Left ventricle myocardium inferior (tissue), 1 donor: ENCODE measurements at regions not wholly inside any gene's neighbourhood (a gene's known extent, or its start where the extent isn't known, plus 50 kb on each side); places are given as distances from the start of the nearest gene placed in this dataset.

Source experiments
- DNase-seq: peaks from one replicate; pipeline ENCODE4 v3.0.0-alpha.2; 2020
- H3K27ac ChIP-seq: fragments of 200-600 bp; replicated peaks from 2 replicates; pipeline ENCODE4 v1.8.0; 2021
- H3K27me3 ChIP-seq: fragments of 200-600 bp; 2 replicates; pipeline ENCODE4 v1.8.0; 2021; ENCODE audit warnings: low read depth
- H3K36me3 ChIP-seq: fragments of 200-600 bp; 2 replicates; pipeline ENCODE4 v1.8.0; 2021
- H3K4me1 ChIP-seq: fragments of 200-600 bp; 2 replicates; pipeline ENCODE4 v1.8.0; 2021
- H3K4me3 ChIP-seq: fragments of 200-600 bp; 2 replicates; pipeline ENCODE4 v1.8.0; 2021; ENCODE audit warnings: mild to moderate bottlenecking, moderate library complexity
- H3K9me3 ChIP-seq: fragments of 200-600 bp; replicated peaks from 2 replicates; pipeline ENCODE4 v1.8.0; 2021
- intact Hi-C: fragments of 100-400 bp; cut with micrococcal nuclease; formaldehyde crosslinking; loops from one replicate; pipeline ENCODE4 v1.11.0; 2022
- TF ChIP-seq, protein P1 (sequence below): fragments of 200-600 bp; IDR thresholded peaks from 2 replicates; pipeline ENCODE4 v1.8.0; 2021; ENCODE audit warnings: antibody characterized with exemption, mild to moderate bottlenecking, borderline replicate concordance
- donor health status: DM: no; HTN: yes; CAD: no; lungs with severe emphysema.

DNA sequence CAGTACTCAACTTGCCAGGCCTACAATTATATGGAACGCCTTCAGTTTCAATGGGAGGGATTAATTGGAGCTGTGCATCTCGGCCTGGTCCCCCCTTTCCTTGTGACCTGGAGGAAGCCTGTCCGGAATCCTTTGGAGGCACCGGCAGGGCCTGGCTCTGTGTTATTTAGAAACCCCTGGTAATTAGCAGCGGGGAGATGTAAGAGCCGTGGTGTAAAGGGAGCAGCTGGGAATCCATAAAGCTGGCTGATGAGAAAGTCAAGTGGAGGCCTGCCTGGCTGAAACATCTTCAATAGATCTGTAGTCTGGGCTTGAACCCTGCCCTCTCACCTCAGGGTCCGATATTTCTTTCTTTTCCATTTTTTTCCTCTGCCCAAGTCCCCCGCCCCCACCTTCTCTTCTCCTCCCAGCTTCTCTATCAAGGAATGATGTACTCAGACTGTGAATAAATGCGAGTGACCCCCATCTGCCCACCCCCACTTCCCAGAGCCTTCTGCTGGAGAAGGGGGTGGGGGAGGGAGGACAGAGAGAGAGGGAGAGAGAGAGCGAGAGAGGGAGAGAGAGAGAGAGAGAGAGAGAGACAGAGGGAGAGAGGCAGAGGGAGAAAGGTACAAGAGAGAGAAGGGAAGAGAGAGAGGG lies 495.5 kb upstream of the ZFHX3 start:
- H3K27me3 ChIP-seq, result peaks cover 64% of the 10 kb centered on the region
- H3K4me3 ChIP-seq, result no peak overlapping the region
- H3K4me1 ChIP-seq, result no peaks in the 10 kb centered on the region
- intact Hi-C loops, result no loop called here
- no peaks in the 10 kb centered on the region for H3K9me3 ChIP-seq
- TF ChIP-seq, protein P1, sequence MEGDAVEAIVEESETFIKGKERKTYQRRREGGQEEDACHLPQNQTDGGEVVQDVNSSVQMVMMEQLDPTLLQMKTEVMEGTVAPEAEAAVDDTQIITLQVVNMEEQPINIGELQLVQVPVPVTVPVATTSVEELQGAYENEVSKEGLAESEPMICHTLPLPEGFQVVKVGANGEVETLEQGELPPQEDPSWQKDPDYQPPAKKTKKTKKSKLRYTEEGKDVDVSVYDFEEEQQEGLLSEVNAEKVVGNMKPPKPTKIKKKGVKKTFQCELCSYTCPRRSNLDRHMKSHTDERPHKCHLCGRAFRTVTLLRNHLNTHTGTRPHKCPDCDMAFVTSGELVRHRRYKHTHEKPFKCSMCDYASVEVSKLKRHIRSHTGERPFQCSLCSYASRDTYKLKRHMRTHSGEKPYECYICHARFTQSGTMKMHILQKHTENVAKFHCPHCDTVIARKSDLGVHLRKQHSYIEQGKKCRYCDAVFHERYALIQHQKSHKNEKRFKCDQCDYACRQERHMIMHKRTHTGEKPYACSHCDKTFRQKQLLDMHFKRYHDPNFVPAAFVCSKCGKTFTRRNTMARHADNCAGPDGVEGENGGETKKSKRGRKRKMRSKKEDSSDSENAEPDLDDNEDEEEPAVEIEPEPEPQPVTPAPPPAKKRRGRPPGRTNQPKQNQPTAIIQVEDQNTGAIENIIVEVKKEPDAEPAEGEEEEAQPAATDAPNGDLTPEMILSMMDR, result no peak
- H3K27ac ChIP-seq, result no peak overlapping the region
- DNase-seq, result no peak
- H3K36me3 ChIP-seq, result no peaks in the 10 kb centered on the region

DNA sequence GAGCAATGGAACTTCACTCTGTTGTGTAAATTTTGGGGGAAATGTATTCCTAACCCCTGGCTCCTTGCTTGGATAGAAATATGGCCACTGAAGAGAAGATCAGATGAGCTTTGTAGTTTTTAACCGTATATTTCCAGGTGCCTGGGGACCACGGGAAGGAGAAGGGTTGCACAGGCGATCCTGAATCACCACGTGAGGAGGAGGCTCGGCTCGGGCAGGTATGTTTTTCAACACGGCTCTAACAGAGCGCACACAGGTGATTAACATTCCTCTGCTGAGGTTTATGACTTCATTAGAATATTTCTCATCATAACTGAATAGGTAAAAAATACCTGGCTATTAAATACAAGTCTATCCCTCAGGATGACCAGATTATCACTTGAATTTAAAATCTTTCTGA lies 495.0 kb upstream of the ZFHX3 start:
- Histone ChIP-seq H3K4me3 (no peak overlapping the region), H3K36me3 (no peaks in the 10 kb centered on the region), H3K9me3 (no peaks in the 10 kb centered on the region), H3K27me3 (peaks cover 58% of the 10 kb centered on the region), H3K4me1 (no peaks in the 10 kb centered on the region), H3K27ac (no peak overlapping the region)
- TF ChIP-seq, protein P1, result no peak
- no peak for DNase-seq
- intact Hi-C loops, result no loop called here

DNA sequence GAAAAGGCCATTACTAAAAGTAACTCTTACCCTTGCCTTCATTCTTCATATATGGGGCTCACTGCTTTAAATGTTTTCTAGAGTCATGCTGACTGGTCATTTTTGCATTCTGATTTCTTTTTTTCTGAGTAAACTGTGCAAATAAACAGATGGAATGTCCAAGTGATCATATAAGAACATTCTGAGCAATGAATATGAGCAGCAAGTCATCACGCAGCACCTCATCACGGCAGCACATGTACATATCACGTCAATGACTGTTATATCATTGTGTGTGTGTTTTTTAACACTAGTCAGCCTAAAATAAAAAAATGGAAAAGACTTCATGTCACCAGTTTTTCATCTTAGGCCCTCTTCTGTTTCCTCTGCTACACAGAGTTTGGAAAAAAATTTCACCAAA lies 490.0 kb upstream of the ZFHX3 start:
- H3K36me3 ChIP-seq, result no peaks in the 10 kb centered on the region
- no peak for DNase-seq
- TF ChIP-seq, protein P1, result no peak
- peaks cover 9% of the 10 kb centered on the region for H3K27me3 ChIP-seq
- no peaks in the 10 kb centered on the region for H3K9me3 ChIP-seq
- no peak overlapping the region for H3K27ac ChIP-seq
- intact Hi-C loops, result no loop called here
- no peak overlapping the region for H3K4me3 ChIP-seq
- H3K4me1 ChIP-seq, result no peaks in the 10 kb centered on the region

DNA sequence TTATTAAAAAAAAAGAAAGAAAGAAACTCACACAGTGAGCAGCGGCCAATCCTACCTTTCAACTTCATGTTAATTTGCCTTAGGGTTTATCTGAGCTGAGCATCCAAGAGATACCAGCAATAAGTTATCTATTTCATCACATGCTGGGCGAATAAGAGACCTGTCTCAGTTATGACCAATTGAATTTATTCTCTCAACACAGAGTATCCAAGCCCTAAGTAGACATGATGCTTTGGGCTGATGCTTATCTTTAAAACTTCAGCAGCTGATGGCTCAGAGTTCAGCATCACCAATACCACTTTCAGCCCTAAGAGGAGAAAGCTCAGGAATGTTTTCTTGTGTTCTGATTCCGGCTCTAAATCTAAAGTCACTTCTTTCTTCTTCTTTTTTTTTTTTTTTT lies 489.0 kb upstream of the ZFHX3 start:
- Histone ChIP-seq H3K4me3 (no peak overlapping the region), H3K27ac (no peak overlapping the region), H3K9me3 (no peaks in the 10 kb centered on the region), H3K4me1 (no peaks in the 10 kb centered on the region), H3K27me3 (peaks cover 3% of the 10 kb centered on the region), H3K36me3 (no peaks in the 10 kb centered on the region)
- intact Hi-C loops, result no loop called here
- no peak for DNase-seq
- TF ChIP-seq, protein P1, result no peak

DNA sequence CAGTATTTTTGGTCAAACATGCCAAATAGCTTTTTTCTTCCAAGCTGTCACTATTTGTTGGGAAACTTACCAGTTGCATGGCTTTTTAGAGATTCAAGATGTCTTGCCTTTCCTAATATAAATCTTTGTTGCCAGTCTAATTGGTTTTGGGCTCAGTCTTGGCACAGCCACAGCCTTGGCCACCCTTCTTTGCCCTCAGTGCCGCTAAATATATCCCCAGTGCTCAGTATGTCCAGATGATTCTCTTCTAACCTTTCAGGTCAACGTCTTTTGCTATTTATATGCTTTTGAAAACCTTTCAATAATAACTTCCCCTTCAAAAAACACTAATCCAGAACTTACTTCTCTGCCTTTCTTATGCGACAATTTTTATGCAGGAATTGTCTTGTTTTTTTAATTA lies 483.1 kb upstream of the ZFHX3 start:
- Histone ChIP-seq H3K27me3 (peaks cover 3% of the 10 kb centered on the region), H3K36me3 (no peaks in the 10 kb centered on the region), H3K4me1 (peaks cover 8% of the 10 kb centered on the region), H3K9me3 (no peaks in the 10 kb centered on the region), H3K27ac (no peak overlapping the region), H3K4me3 (no peak overlapping the region)
- no peak for DNase-seq
- intact Hi-C loops, result no loop called here
- TF ChIP-seq, protein P1, result no peak
